ENCODE measurements at regions not wholly inside any gene's neighbourhood (a gene's known extent, or its start where the extent isn't known, plus 50 kb on each side); places are given as distances from the start of the nearest gene placed in this dataset.

DNA sequence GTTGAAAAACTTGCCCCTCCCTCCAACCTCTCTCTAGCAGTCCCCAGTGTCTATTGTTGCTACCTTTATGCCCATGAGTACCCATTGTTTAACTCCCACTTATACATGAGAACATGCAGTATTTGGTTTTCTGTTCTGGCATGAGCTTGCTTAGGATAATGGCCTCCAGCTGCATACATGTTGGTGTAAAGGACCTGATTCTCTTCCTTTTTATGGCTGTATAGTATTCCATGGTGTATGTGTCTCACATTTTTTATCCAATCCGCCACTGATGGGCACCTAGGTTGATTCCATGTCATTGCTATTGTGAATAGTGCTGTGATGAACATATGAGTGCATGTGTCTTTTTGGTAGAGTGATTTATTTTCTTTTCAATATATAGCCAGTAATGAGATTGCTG lies 50.0 kb upstream of the GPC4 start:
- TF ChIP-seq, protein P1, sequence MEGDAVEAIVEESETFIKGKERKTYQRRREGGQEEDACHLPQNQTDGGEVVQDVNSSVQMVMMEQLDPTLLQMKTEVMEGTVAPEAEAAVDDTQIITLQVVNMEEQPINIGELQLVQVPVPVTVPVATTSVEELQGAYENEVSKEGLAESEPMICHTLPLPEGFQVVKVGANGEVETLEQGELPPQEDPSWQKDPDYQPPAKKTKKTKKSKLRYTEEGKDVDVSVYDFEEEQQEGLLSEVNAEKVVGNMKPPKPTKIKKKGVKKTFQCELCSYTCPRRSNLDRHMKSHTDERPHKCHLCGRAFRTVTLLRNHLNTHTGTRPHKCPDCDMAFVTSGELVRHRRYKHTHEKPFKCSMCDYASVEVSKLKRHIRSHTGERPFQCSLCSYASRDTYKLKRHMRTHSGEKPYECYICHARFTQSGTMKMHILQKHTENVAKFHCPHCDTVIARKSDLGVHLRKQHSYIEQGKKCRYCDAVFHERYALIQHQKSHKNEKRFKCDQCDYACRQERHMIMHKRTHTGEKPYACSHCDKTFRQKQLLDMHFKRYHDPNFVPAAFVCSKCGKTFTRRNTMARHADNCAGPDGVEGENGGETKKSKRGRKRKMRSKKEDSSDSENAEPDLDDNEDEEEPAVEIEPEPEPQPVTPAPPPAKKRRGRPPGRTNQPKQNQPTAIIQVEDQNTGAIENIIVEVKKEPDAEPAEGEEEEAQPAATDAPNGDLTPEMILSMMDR (IDR thresholded peaks at IDR 0.05) = no peak
- no peak for TF ChIP-seq POLR2A (IDR thresholded peaks at IDR 0.05)

All from uterus (tissue), 2 donors.